CD4-positive, alpha-beta T cell treated with Interleukin-15 for 1 hour (primary cell): ENCODE measurements at regions not wholly inside any gene's neighbourhood (a gene's known extent, or its start where the extent isn't known, plus 50 kb on each side); places are given as distances from the start of the nearest gene placed in this dataset.

Experiments
- DNase-seq: peaks from one replicate; pipeline ENCODE4 v3.0.0-alpha.2; 2020

DNA sequence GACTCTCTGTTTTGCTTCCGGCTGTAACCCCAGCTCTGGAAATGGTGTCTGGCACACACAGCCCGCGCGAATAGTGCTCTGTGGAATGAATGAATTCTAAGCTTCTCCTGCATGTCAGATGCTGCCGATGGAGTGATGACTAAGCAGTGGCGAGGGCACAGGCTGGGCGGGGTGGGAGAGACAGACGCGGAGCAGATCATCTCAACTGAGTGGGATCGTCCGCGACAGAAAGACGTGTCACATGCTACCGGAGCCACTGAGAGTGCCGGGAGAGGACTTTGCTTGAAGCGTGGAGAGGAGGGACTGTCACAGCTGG, 334.5 kb downstream of the CTTN start:
- no peak for DNase-seq

DNA sequence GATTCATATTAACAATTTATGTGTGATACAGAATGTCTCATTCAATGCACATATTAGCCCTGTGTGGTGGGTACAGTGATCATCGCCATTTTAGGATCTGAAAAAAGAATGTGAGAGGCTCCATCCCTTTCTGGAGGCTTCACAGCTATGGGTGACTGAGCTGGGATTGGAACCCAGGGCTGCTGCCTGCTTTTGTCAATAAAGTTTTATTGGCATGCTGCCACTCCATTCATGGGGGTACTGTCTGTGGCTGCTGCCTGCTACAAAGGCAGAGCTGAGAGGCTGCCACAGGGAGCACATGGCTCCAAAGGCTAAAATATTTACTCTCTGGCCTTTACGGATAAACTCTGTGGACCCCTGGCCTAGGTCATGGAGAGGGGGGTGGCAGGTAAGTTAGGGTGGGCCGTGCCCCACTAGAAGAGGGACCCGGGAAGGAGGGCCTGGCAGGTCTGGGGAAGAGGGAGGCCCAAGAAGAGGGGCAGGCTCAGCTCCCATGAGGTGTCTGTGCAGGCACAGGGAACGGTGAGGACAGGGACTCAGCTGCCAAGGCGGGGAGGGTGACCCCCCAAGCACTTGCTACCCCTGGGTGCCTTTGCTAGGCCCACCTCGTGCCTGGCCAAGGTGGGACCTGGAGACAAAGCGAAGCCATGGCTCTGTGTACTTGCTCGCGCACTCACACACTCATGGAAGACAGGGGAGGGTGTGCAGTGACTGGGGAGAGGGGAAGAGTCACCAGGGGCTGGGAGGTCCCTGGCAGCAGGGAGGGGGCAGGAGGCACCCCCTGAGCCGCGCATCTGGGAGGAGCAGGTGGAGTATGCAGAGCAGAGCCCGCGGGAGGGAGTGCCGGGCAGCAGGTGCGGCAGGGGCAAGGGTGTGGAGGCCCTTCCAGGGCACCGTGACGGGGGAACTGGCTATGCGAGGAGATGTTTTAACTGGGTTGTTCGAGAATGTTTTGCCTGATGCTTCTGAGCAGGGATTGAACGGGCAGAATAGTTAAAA, 335.3 kb downstream of the CTTN start:
- DNase-seq: no peak

- no peak for DNase-seq
These were observed 336.1 kb downstream of the CTTN start for GRCh38 chr11:70734379-70734778.

GRCh38 chr11:70734911-70735310, 336.6 kb downstream of the CTTN start:
- no peak for DNase-seq

DNA sequence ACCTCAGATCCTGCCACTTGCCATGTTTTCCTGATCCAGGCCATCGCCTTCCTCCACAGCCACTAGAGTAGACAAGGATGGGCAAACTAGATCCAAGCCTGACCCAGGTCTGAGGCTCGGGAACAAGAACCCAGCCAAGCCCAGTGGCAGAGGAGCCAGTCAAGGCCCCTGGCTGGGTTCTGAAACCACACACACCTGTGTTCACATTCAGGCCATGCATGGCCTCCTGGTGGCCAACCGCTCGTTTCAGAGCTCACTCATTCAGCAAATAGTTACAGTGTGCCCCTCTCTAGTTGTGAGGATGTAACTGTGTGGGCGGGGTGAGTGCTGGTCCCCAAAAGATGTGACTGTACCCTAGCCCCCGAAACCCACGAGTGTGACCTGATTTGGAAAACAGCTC, 337.6 kb downstream of the CTTN start:
- no peak for DNase-seq

DNA sequence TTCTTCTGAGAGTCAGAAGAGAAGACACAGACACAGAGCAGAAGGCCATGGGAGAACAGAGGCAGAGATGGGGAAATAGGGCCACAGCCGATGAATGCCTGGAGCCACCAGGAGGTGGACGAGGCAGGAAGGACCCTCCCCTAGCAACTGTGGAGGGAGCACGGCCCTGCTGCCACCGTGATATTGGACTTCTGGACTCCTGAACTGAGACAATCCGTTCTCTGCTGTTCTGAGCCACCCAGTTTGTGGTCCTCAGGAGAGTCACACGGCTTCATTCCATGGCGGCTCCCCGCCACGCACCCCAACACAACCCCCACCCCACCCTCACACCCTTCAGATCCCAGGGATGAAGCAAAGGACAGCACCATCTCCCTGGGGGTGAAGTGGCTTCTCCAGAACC, 338.1 kb downstream of the CTTN start:
- DNase-seq: no peak

GRCh38 chr11:70736937-70737640, 338.8 kb downstream of the CTTN start:
- no peak for DNase-seq

- no peak for DNase-seq
These were observed 339.7 kb downstream of the CTTN start for GRCh38 chr11:70737816-70738630.

DNA sequence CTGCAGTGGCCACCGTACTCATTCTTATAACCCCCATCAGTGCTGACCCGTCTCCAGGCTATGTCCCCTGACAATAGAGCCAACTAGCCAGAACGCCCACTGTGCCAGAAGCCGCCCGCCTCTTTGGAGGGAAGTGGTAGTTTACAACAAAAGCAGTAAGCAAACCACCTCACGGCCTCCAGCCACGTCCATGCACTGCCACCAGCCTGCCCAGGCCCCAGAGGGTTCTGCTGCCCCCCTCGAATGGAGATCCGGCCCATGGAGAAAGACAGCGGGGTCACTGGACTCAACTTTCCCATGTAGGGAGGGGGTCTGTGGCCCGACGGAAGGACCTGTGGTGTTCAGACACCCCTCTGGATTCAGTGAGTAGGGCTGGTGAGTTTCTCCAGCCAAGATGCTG, 340.3 kb downstream of the CTTN start:
- no peak for DNase-seq

- DNase-seq: no peak
These were observed 340.8 kb downstream of the CTTN start for GRCh38 chr11:70739091-70739490.

DNA sequence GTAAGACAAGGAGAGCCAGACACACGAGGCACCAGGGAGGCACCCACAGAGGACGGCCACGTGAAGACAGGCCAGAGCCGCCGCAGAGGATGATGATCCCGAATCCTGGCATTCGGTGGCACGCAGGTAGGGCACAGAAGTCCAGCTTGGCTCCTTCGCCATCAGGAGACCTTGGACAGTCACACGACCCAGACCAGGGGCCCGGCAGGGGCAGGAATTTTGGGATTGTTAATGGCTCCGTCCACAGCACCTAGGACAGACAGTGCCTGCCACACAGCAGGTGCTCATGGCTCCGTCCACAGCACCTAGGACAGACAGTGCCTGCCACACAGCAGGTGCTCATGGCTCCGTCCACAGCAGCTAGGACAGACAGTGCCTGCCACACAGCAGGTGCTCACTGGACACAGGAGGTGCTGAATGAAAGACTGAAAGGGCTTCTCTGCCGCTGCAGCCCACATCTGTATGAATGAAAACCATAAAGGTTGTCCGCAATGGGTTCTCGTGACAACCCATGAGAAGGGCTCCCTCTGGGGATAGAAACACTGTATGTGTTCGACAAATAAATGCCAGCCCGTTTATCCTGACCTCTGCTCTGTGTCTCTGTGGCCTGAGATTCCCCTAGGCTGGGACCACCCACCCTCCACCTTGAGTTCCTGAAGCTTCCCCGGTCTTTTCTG, 341.6 kb downstream of the CTTN start:
- no peak for DNase-seq

- no peak for DNase-seq
These were observed 342.1 kb downstream of the CTTN start for GRCh38 chr11:70740488-70740851.

GRCh38 chr11:70741085-70741484, 342.8 kb downstream of the CTTN start:
- no peak for DNase-seq

DNA sequence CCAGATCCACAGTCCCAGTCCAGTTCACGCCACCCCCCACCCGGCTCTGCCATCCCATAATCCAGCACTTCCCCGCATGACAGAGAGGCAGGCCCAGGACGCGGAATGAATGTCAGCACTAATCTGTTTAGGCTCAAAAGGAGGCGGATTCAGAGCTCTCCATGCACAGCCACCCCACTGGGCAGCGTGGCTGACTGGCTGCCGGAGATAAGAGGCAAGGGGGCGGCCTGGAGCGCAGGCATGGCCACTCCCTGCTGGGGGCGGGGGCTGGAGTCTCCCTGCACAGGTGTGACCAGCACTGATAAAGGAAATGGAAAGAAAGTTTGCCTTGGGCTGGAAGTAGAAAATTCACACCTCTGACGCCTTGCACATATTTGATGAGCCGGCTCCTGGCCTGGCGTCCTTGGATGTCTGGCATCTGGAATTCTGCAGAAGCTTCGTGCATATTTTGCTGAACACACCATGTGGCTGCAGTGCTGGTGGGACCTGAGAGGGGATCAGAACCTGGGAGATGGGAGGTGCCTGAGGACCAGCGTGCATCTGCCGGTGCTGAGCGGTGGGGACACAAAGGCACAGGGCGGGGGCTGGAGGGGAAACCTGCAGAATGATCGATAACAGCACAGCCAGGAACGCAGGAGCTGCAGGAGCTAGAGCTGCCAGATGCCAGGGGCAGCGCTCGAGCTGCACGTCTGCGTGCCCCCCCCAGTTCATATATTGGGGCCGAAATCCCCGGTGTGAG, 344.4 kb downstream of the CTTN start:
- no peak for DNase-seq

GRCh38 chr11:70743329-70743728, 345.0 kb downstream of the CTTN start:
- DNase-seq: no peak

DNA sequence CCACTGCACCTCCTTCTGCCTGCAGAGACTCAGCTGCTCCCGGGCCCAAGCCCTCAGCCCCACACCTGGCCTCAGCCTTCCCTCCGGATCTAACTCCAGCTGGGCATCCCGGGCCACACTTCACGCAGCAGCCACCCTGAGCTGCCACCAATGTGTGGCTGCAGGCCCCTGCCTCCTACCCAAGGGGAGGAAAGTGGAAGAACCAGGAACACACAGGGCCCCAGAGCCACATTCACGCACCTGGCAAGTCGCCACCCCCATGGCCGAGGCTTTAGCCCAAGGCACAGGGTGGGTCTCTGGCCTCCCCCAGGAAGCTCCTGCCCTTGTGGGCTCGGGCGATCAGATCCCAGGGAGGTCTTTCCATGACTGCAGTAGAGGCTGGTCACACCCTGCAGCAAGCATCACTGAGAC, 345.6 kb downstream of the CTTN start:
- no peak for DNase-seq

DNA sequence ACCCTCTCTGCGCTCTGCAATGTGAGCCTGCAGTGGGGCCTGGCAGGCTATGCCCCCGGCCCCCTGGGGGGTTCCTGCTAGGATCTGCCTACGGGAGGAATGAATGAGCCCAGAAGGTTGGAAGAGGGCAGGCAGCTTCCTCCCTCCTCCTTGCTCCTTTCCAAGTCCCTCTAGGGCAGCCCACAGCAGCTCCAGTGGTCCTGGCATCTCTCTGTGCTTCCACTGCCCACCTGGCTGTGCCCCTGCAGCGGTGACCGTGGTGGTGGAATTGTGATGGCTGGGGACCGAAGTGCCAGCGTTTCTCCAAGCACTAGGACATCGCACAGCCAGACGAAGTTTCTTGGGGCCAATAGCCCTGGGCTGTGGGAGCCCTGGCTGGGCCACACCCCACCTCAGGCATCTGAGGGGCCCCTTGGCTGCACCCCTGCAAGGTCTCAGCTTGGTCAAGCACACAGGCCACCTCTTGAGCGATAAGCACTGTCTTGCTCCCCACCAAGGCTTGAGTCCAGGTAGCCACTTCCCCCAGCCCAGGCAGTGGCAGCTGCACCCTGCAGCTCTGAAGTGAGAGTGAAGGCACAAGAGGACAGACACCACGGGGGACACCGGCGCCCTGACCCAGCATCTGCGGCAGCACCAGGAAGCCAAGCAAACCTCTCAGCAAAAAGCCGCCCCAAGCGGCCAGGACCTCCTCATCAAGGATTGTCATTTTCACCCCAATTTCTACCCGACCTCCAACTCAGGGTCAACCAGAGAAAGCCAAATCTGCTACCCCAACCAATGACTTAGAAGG, 346.3 kb downstream of the CTTN start:
- DNase-seq: no peak

DNA sequence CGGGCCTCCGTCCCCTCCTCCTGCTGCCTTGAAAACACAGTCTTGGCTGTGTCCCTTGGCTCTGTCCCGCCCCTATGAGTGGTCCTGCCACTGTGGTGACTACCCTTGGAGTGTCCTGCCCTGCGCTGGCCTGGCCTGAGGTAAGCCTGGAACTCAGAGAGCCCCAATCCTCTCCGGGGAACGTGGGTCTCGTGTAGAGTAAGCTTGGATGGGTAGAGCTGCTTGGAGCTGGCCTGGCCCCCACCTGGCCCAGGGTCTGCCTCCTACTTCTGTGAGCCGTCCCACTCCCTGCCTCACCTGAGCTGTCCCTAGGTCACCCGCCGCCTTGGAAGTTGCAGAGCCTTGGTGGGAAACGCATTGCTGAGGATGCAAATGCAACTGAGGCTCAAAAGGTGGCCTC, 347.1 kb downstream of the CTTN start:
- no peak for DNase-seq

DNA sequence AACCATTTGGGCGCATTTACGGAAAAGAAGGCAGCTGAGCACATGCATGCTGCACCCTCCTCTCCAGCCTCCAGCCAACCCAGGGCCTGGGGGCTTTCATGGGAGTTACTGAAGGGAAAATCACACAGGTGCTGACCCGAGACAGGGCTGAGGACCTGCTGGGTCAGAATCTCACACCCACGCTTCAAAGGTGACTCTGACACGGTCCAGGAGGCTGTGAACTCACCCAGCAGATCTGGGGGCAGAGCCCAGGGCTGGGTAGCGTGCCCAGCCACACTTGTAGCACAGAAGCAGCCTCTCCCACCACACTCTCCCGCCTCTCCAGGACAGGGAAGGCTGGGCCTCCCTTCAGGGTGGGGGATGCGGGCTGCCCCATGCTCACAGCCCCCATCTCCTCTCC, 347.6 kb downstream of the CTTN start:
- DNase-seq: no peak

- no peak for DNase-seq
These were observed 348.0 kb downstream of the CTTN start for GRCh38 chr11:70746351-70746750.

DNA sequence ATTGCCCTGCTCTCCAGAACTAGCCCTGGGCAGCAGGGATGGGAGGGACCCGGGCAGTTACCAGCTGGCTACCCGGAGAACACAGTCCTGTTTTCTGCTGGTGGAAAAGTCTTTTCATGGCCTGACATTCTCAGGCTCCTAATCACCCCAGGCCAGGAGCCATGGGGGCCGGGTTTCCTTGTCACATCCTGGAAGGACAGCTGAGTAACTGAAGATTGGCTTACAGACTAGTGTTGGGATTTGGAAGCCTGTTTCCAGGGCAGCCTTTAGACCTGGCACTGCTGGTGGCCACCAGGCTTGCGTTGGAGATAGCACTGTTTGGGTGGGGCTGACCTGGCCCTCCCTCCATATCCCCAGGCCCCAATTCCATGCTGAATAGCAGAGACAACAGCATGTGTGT, 349.0 kb downstream of the CTTN start:
- DNase-seq: no peak
